Activated CD4-positive, alpha-beta T cell treated with anti-CD3 and anti-CD28 coated beads, Interleukin-2, amount 50 U/mL, for 16 hours (primary cell): ENCODE measurements at regions not wholly inside any gene's neighbourhood (a gene's known extent, or its start where the extent isn't known, plus 50 kb on each side); places are given as distances from the start of the nearest gene placed in this dataset.
"Not testable (repeated sequence)": the region's sequence is repeated elsewhere in the genome, so short reads cannot be mapped to it uniquely, and the experiment has no call there.

ENCODE experiments used
- DNase-seq: peaks from one replicate; pipeline ENCODE4 v3.0.0-alpha.2; 2020

GRCh38 chr6:4346659-4347333 lies 211.4 kb upstream of the ECI2 start:
- DNase-seq, result no peak

GRCh38 chr6:4345543-4345942 lies 210.2 kb upstream of the ECI2 start:
- DNase-seq, result no peak

- no peak for DNase-seq
These were observed 209.0 kb upstream of the ECI2 start for GRCh38 chr6:4344317-4344899.

DNA sequence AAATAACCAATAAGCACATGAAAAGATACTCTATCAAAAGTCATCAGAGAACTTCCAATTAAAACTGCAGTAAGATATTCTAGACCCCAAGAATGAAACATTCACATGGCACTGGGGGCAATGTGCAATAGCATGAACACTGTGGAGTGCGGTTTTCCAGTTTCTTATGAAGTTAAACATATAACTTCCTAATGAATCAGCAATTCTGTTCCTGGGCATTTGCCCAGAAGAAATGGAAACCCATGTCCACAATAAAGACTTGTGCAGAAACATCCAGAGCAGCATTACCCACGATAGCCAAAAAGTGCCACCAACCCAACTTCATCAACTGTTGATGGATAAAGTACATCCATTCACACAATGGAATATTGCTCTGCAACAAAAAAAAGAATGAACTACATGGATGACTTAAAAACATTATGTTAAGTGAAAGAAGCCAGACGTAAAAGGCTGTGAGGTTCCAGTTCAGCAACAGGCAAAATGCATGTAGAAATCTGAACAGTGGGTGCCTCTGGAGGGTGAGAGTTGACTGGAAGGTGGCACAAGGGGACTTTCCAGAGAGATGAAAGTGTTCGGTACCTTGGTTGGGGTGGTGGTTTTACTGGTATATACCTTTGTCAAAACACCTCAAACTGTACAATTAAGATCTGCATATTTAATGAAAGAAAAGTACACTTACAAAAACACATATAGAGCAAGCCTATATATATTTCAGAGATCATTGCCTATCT lies 207.2 kb upstream of the ECI2 start:
- peak; percentile 23 for DNase-seq

GRCh38 chr6:4341078-4341797 lies 205.9 kb upstream of the ECI2 start:
- DNase-seq, result no peak

DNA sequence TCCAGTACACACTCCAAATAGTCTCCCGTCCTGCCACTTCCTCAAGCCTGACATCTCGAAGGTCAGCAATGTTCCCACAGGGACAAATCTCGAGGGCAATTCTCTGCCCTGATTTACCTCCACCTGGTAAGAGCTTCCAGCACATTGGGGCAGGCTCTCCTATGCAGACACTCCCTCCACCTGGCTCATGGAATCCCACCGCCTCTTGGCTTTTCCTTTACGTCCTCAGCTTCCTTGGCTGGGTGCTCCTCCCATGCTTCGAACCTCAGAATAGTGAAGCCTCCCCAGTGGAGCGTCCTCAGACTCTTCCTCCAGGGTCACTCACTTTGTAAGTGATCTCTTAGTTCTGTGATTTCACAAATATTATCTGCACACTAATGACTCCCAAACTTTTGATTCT lies 205.2 kb upstream of the ECI2 start:
- DNase-seq, result no peak

- no peak for DNase-seq
These were observed 203.5 kb upstream of the ECI2 start for GRCh38 chr6:4338884-4339283.

DNA sequence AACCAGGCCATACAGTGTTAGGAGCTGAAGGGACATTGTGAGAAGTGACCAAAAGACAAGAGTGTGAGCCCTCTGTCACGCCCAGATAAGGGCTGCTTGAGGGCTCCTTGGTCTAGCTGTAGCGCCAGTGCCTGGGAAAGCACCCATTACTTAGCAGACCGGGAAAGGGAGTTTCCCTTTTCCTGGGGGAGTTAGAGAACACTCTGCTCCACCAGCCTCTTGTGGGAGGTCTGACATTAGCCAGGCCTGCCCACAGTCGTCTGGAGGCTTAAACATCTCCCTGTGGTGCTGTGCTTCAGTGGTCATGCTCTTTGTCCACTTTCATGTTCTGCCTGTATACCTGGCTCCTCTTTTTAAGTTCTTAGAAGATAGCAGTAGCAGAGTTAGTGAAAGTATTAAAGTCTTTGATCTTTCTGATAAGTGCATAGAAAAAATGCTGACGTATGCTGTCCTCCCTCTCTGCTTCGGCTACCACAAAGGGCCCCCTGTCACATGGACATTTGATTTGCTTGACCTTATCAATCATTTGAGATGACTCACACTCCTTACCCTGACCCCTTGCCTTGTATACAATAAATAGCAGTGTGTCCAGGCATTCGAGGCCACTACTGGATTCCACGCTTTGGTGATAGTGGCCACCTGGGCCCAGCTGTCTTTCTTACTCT lies 201.5 kb upstream of the ECI2 start:
- DNase-seq, result no peak

DNA sequence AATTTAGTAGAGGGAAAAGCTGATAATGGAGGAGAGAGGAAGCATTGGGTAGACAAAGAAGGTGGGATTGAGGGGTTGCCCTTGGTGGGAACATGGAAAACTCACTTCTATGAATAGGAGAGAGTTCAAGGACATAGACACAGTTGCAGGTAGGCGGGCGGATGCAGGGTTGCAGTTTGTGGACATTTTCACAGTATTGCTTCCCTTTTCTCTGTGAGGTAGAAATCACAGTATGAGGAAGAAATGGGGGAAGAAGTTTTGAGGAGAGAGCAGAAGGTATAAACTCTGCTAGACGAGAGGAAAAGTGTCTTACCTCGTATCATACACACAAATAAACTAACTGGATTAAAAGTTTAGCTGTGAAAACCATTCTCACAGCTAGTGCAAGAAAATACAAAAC lies 200.7 kb upstream of the ECI2 start:
- DNase-seq, result no peak

GRCh38 chr6:4334158-4334740 lies 198.9 kb upstream of the ECI2 start:
- DNase-seq, result not testable (repeated sequence)

GRCh38 chr6:4327841-4328240 lies 192.5 kb upstream of the ECI2 start:
- no peak for DNase-seq

DNA sequence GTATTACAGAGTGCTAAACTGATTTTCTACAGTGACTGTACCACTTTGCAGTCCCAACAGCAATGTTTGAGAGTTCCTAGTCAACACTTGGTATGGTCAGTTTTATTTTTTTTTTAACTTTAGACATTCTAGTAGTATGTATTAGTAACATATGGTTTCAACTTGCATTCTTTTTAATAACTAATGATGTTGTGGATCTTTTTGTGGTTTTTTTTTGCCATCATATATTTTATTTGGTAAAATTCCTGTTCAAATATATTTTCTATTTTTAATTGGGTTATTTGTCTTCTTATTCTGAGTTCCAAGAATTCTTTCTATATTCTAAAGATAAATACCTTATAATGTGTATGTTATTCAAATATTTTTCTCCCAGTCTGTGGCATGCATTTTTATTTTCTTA lies 189.4 kb upstream of the ECI2 start:
- DNase-seq, result no peak

DNA sequence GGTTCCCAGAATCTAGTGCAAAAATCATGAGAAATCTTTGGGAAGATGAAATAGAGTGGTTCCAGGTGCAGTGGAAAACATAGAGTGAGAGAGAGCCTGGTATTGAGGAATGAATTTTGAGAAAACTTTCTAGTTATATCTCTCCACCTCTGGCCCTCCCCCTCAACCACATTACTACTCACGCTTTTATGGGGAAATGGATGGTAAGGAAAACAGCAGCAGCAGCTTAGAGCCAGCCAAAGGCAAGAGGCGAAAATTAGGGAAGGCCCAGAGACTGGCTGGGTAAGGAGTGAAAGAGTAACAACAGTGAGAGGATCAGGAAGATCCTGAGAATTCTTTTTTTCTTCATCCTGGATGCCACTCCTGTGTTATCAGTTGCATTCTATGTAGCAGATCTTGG lies 187.9 kb upstream of the ECI2 start:
- no peak for DNase-seq

- no peak for DNase-seq
These were observed 187.5 kb upstream of the ECI2 start for GRCh38 chr6:4322846-4323309.

DNA sequence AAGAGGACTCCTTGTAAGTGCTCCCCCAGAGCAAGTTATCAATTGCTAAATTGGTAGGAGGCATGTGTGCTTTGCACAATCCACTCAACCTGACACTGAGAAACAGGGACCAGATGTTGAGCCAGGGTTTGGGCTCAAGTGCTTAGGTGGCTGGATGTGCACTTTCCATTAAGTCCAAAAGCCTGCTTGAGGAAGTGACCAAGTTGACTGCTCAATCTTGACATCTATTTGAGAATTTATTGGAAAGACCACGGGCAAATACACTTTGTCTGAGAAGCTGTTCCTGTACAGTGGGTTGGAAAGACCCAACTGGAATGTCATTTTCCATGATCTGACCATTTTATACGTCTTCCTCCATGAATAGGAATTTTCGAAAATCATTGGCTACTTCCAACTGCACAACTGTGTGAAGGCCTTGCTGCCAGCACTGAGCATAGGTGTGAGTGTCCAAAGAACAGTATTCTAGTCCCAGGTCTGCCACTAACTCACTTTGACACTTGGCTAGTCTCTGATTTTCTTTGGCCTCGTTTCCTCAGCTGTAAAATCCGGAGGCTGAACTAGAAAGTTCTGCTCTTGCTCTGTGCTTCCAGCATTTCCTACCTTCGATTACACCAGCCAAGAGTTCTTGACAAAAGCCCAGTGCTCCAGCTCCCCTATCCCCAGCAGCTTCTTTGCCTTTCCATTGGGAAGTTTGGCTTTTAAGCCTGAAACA lies 186.9 kb upstream of the ECI2 start:
- no peak for DNase-seq

- no peak for DNase-seq
These were observed 185.5 kb upstream of the ECI2 start for GRCh38 chr6:4320860-4321259.

GRCh38 chr6:4319981-4320683 lies 184.8 kb upstream of the ECI2 start:
- no peak for DNase-seq

DNA sequence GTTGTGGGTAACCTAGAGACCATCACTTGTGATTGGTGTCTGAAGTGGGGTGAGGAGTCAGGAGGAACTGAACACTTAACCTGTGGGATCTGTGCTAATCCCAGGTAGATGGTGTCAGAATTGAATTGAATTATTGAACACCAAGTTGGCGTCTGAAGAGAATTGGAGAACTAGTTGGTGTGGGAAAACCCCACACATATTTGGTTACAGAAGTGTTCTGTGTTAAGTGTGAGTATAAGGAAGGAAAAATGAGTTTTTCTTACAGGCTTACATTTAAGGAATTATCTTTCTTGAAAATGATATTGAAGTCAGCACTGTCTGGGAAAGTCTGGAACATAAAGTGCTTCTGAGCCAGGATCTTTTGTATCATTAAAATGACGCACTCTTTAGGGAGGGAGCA lies 182.9 kb upstream of the ECI2 start:
- DNase-seq, result no peak

DNA sequence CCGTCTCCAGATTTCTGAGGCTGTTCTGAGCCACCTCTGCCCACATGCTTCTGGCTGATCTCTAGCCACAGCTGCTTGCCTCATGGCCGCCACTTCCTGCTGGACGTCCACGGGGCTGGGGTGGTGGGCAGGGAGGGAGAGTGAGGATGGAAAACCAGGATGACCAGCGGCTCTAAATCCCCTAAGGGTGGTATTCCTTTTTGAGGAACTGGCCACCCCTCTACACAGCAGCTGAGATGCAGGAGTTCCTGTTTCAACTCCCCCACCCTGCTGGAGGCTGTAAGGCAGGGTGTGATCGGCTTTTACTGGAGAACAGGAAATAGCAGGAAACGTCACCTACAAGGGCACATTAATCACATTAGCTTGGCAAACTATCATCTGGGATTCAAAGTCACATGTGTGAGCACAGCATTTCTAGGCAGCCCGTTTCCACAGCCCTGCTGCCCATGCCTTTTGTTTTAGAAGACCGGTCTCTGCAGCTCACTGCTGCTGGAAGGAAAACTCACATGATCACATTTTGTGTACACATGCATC lies 181.6 kb upstream of the ECI2 start:
- DNase-seq, result no peak

DNA sequence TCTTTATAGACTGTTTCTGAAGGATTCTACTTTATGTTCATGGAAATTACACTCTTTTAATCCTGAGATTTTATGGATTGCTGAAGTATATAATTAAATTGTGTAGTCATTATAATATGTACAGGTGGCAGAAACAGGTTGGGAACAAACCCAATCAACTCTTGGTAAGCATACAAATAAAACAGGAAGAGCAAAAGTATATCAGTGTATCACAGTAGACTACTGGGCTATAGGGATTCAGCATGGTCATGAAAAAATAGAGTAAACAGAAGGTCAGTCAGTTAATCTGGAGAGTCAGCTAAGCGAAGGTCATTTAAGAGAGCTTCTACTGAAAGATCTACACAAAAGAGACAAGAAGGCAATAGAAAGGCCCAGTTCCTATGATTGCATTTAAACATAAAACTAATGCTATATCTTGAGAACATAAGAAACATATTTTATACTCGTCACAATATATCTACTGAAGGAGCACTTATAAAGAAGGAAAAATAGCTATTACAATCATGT lies 178.9 kb upstream of the ECI2 start:
- DNase-seq, result no peak
